Ishikawa (cell line): ENCODE measurements at regions not wholly inside any gene's neighbourhood (a gene's known extent, or its start where the extent isn't known, plus 50 kb on each side); places are given as distances from the start of the nearest gene placed in this dataset.
A peak's percentile ranks its signal among the peaks of the same experiment; 100 is the strongest.
"Not testable (repeated sequence)": the region's sequence is repeated elsewhere in the genome, so short reads cannot be mapped to it uniquely, and the experiment has no call there.

Experiments used
- CEBPB ChIP-seq: IDR thresholded peaks from 2 replicates; pipeline ENCODE4 v1.6.1; 2012
- CREB1 ChIP-seq: IDR thresholded peaks from 2 replicates; pipeline ENCODE4 v1.6.1; 2012; ENCODE audit warnings: low read depth
- EGR1 ChIP-seq: IDR thresholded peaks from 2 replicates; pipeline ENCODE4 v1.6.1; 2012
- EP300 ChIP-seq: IDR thresholded peaks from 2 replicates; pipeline ENCODE4 v1.6.1; 2012; ENCODE audit warnings: borderline replicate concordance
- FOXM1 ChIP-seq: IDR thresholded peaks from 2 replicates; pipeline ENCODE4 v1.6.1; 2012; ENCODE audit warnings: low read depth, borderline replicate concordance
- MAX ChIP-seq: IDR thresholded peaks from 2 replicates; pipeline ENCODE4 v1.6.1; 2012
- RAD21 ChIP-seq: IDR thresholded peaks from 2 replicates; pipeline ENCODE4 v1.6.1; 2012; ENCODE audit warnings: low read depth
- REST ChIP-seq: IDR thresholded peaks from 2 replicates; pipeline ENCODE4 v1.6.1; 2012; ENCODE audit warnings: low read depth, mild to moderate bottlenecking
- TAF1 ChIP-seq: IDR thresholded peaks from 2 replicates; pipeline ENCODE4 v1.6.1; 2012; ENCODE audit warnings: low read depth, mild to moderate bottlenecking
- TEAD4 ChIP-seq: IDR thresholded peaks from 2 replicates; pipeline ENCODE4 v1.6.1; 2012
- USF1 ChIP-seq: IDR thresholded peaks from 2 replicates; pipeline ENCODE4 v1.6.1; 2012
- YY1 ChIP-seq: IDR thresholded peaks from 2 replicates; pipeline ENCODE4 v1.6.1; 2012; ENCODE audit warnings: low read depth
- ZBTB7A ChIP-seq: IDR thresholded peaks from 2 replicates; pipeline ENCODE4 v1.6.1; 2012; ENCODE audit warnings: low read depth

- not testable (repeated sequence) for TF ChIP-seq TEAD4, YY1, CEBPB, FOXM1, ZBTB7A, REST, TAF1, USF1, CREB1, MAX
- TF ChIP-seq EP300, result peak; percentile 76
- TF ChIP-seq RAD21, result peak; percentile 15; the same call in 1 of the 2 replicates
- TF ChIP-seq EGR1, result peak; percentile 65; the same call in 1 of the 2 replicates
These were observed 91.6 kb upstream of the LRPAP1 start for GRCh38 chr4:3623809-3624329.
